HG03097 (cell line): ENCODE measurements at regions not wholly inside any gene's neighbourhood (a gene's known extent, or its start where the extent isn't known, plus 50 kb on each side); places are given as distances from the start of the nearest gene placed in this dataset.

Experiments
- ATAC-seq: cut with Tn5 transposase; IDR thresholded peaks from one replicate; pipeline ENCODE4 v1.9.1; 2021; ENCODE audit not compliant: unreplicated experiment, low FRiP score

GRCh38 chr6:10307028-10307427 lies 107.8 kb downstream of the TFAP2A start:
- ATAC-seq: no peak

DNA sequence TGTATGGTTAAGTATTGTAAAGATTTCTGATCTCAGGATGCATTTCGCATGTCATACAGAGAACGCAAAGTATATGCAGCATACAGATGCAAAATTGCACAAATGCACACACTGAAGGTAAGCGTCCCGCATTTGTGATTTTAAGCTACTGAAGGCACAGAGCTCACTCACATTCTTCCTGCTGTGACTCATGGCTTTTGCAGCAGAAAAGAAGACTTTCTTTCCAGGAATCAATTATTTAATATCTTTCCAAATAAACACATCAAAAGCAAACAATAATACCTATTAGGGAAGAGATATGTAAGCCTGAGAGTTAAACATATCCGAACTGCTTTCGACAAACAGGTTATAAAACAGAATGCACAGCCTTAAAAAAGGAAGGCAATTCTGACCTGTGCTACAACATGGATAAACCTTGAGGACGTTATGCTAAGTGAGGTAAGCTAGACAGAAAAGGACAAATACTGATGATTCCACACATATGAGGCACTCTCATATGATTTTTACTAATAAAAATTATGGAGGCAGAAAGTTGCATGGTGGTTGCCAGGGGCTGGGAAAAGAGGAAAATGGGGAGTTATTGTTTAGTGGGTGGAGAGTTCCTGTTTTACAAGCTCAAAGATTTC lies 109.0 kb downstream of the TFAP2A start:
- ATAC-seq: no peak

GRCh38 chr6:10303608-10304506 lies 111.0 kb downstream of the TFAP2A start:
- no peak for ATAC-seq

GRCh38 chr6:10302566-10303235 lies 112.2 kb downstream of the TFAP2A start:
- no peak for ATAC-seq

DNA sequence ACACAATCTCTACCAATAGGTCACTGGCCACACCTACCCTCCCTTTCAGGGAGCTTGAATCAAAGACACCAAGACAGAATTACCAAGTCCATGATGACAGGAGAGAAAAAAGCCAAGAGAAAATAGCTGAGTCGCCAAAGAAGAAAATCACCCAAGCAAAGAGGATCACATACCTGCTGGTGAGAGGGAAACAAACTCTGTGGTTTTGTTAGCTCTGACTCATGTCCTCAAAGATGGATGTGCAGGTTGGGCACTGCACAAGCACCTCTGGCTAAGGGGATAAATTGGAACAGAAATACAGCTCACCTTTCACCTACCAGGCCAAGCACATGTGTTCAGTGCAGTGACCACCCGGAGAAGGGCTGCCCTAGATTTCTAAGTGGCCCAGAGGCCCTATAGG lies 114.8 kb downstream of the TFAP2A start:
- ATAC-seq: no peak

- no peak for ATAC-seq
Measured at GRCh38 chr6:10297832-10298231, 117.0 kb downstream of the TFAP2A start.

DNA sequence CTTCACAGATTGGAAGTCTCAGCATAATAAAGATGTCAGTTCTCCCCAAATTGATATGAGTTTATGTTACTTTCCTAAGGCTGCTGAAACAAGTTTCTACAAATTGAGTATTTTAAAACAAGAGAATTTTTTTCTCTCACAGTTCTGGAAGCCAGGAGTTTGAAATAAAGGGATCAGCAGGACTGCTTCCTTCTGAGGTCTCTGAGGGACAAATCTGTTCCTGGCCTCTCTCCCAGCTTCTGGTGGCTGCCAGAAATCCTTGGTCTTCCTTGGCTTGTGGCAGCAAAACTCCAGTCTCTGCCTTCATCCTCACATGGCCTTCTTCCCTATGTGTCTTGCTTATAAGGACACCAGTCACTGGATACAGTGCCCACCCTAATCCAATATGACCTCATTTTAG lies 136.1 kb downstream of the TFAP2A start:
- ATAC-seq: no peak

DNA sequence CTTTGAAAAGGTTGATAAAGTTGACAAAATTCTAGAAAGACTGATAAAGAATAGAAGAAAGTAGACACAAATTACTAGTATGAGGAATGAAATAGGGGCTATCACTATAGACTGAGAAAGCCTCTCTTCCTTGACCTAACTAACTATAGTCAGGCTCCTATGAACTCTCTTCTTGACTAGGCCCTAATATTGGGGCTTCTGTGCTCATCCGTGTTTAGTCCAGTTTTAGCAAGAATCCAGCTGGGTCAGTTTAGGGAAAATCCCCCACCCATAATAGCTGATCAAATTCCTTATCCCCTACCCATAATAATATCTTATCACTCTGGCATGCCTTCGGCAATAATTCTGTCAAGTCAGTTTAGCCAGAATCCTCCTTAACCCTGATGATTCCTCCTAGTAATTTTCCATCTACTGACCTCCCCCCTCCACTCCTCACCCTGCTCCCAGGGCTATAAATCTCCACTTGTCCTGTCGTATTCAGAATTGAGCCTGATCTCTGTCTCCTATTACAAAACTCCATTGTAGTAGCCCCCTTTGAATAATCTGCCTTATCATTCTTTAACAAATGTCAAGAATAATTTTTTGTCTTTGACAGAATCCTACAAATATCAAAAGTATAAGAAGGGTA lies 138.1 kb downstream of the TFAP2A start:
- ATAC-seq: no peak

GRCh38 chr6:10276106-10276505 lies 138.8 kb downstream of the TFAP2A start:
- ATAC-seq: no peak

DNA sequence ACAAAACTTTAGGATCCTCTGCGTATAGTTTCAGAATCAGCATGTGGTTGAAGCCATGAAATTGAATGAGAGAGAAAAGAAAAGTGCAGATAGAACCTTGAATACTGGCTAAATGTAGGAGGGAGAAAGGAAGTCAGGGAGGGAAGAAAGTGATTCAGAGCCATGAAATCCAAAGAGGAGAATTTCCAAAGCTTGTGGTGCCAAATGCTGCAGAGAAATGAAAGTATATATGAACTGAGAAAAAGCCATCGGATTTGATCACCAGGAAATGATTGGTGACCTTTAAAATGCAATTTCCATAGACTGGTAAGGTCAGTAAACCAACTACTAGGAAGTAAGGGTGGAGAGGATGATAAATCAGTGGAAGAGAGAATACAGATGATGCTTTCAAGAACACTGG lies 142.3 kb downstream of the TFAP2A start:
- no peak for ATAC-seq

GRCh38 chr6:10271982-10272381 lies 142.9 kb downstream of the TFAP2A start:
- no peak for ATAC-seq

GRCh38 chr6:10269814-10270472 lies 144.9 kb downstream of the TFAP2A start:
- no peak for ATAC-seq

GRCh38 chr6:10268611-10269310 lies 146.1 kb downstream of the TFAP2A start:
- ATAC-seq: no peak

GRCh38 chr6:10268111-10268510 lies 146.8 kb downstream of the TFAP2A start:
- ATAC-seq: no peak

DNA sequence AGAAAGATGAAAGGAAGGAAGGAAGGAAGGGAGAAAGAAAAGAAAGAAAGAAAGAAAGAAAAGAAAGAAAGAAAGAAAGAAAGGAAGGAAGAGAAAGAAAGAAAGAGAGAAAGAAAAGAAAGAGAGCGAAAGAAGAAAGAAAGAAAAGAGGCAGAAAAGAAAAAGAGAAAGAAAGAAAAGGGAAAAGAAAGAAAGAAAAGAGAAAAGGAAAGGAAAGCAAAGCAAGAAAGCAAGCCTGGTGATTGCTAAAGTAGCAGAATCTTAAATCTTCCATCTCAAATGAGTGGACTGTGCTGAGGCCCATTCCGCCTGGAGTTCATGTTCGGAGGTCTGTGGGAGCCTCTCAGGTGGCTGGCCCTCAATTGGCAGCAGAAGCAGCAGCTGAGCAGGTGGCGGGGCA lies 148.4 kb downstream of the TFAP2A start:
- no peak for ATAC-seq

DNA sequence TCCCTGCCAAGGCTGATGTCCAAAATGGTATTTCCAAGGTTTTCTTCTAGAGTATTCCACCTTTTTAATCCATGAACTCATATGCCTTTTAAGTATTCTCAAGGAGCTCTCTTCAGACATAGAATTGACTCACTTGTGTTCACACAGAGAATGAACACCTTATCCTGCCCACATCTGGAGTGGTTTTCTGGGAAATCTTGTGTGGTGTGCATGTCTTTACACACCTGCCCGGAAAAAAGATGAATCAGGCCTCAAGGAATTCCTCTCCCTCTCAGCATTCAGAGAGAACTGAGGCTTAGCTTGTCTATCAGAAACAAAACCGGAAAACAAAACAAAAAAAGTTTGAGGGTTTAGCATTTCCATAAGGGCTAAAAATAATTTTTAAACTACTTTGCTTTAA lies 148.8 kb downstream of the TFAP2A start:
- no peak for ATAC-seq

DNA sequence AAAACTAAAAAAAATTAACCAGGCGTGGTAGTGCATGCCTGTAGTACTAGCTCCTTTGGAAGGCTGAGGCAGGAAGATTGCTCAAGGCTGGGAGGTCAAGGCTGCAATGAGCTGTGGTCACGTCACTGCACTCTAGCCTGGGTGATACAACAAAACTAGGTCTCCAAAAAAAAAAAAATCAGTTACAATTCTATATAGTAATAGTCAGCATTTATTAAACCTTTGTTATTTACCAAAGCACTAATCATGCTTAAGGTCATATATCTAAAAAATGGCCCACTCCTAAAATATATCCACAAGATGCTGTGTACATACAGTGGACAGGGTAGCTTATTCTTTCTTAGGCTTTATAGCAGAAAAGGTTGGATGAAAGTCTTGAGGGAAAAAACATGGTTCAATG lies 152.4 kb downstream of the TFAP2A start:
- ATAC-seq: no peak

- ATAC-seq: no peak
Measured at GRCh38 chr6:10259671-10260070, 155.2 kb downstream of the TFAP2A start.

DNA sequence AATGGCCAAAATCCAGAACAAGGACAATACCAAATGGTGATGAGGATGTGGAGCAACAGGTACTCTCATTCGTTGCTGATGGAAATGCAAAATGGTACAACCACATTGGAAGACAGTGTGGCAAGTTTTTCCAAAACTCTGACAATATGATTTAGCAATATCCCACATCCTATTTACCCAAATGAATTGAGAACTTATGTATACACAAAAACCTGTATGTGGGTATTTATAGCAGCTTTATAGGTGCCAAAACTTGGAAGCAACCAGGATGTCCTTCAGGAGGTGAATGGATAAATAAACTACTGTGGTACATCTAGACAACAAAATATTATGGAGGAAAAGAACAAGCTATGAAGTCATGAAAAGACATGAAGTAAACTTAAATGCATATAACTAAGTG lies 156.5 kb downstream of the TFAP2A start:
- ATAC-seq: no peak

- no peak for ATAC-seq
Measured at GRCh38 chr6:10256113-10256690, 158.7 kb downstream of the TFAP2A start.
